T-helper 2 cell treated with Interferon-gamma antibody and Interleukin-4, amounts not matched to agents 5 μg/mL and 100 μg/mL, for 36 hours (primary cell): ENCODE measurements at regions not wholly inside any gene's neighbourhood (a gene's known extent, or its start where the extent isn't known, plus 50 kb on each side); places are given as distances from the start of the nearest gene placed in this dataset.

Source experiments
- DNase-seq: peaks from one replicate; pipeline ENCODE4 v3.0.0; 2021; ENCODE audit warnings: low spot score
- H3K27ac Mint-ChIP-seq: one replicate; pipeline ENCODE4 v1.8.0; 2021; ENCODE audit warnings: mild to moderate bottlenecking, mixed read lengths
- H3K27me3 Mint-ChIP-seq: one replicate; pipeline ENCODE4 v1.8.0; 2021; ENCODE audit warnings: low read depth, mixed read lengths
- H3K36me3 Mint-ChIP-seq: one replicate; pipeline ENCODE4 v1.8.0; 2021; ENCODE audit warnings: low read depth, mixed read lengths
- H3K4me1 Mint-ChIP-seq: one replicate; pipeline ENCODE4 v1.8.0; 2021; ENCODE audit warnings: low read depth, mixed read lengths
- H3K4me3 Mint-ChIP-seq: one replicate; pipeline ENCODE4 v1.8.0; 2022; ENCODE audit warnings: mild to moderate bottlenecking, moderate library complexity, mixed read lengths
- H3K9me3 Mint-ChIP-seq: one replicate; pipeline ENCODE4 v1.8.0; 2021; ENCODE audit warnings: mixed read lengths

GRCh38 chr9:109830545-109830944 is 50.5 kb downstream of the PALM2AKAP2 start:
- no peaks in the 10 kb centered on the region for H3K4me1 Mint-ChIP-seq
- no peak overlapping the region for H3K27ac Mint-ChIP-seq
- H3K27me3 Mint-ChIP-seq, result peaks cover 10% of the 10 kb centered on the region
- no peak for DNase-seq
- H3K9me3 Mint-ChIP-seq, result no peaks in the 10 kb centered on the region
- H3K36me3 Mint-ChIP-seq, result no peaks in the 10 kb centered on the region
- H3K4me3 Mint-ChIP-seq, result no peak overlapping the region

GRCh38 chr9:109831998-109832658 is 52.1 kb downstream of the PALM2AKAP2 start:
- H3K4me3 Mint-ChIP-seq, result no peak overlapping the region
- no peaks in the 10 kb centered on the region for H3K4me1 Mint-ChIP-seq
- no peak overlapping the region for H3K27ac Mint-ChIP-seq
- H3K27me3 Mint-ChIP-seq, result peaks cover 12% of the 10 kb centered on the region
- H3K9me3 Mint-ChIP-seq, result no peaks in the 10 kb centered on the region
- H3K36me3 Mint-ChIP-seq, result no peaks in the 10 kb centered on the region
- no peak for DNase-seq

- Mint-ChIP-seq H3K27ac (no peak overlapping the region), H3K36me3 (no peaks in the 10 kb centered on the region), H3K9me3 (no peaks in the 10 kb centered on the region), H3K4me1 (no peaks in the 10 kb centered on the region), H3K27me3 (peaks cover 16% of the 10 kb centered on the region), H3K4me3 (no peak overlapping the region)
- DNase-seq, result no peak
Observed at GRCh38 chr9:109834855-109835254, 54.9 kb downstream of the PALM2AKAP2 start.

- Mint-ChIP-seq H3K27ac (no peak overlapping the region), H3K4me3 (no peak overlapping the region), H3K36me3 (no peaks in the 10 kb centered on the region), H3K4me1 (no peaks in the 10 kb centered on the region), H3K9me3 (no peaks in the 10 kb centered on the region), H3K27me3 (peaks cover 11% of the 10 kb centered on the region)
- no peak for DNase-seq
Observed at GRCh38 chr9:109843641-109844040, 63.6 kb downstream of the PALM2AKAP2 start.

GRCh38 chr9:109845226-109845625 is 65.2 kb downstream of the PALM2AKAP2 start:
- Mint-ChIP-seq H3K36me3 (no peaks in the 10 kb centered on the region), H3K27ac (no peak overlapping the region), H3K9me3 (no peaks in the 10 kb centered on the region), H3K27me3 (peaks cover 5% of the 10 kb centered on the region), H3K4me3 (no peak overlapping the region), H3K4me1 (no peaks in the 10 kb centered on the region)
- no peak for DNase-seq

- peaks cover 7% of the 10 kb centered on the region for H3K27me3 Mint-ChIP-seq
- H3K4me1 Mint-ChIP-seq, result no peaks in the 10 kb centered on the region
- no peak for DNase-seq
- H3K9me3 Mint-ChIP-seq, result no peaks in the 10 kb centered on the region
- no peak overlapping the region for H3K27ac Mint-ChIP-seq
- no peaks in the 10 kb centered on the region for H3K36me3 Mint-ChIP-seq
- H3K4me3 Mint-ChIP-seq, result no peak overlapping the region
Observed at GRCh38 chr9:109846776-109847175, 66.8 kb downstream of the PALM2AKAP2 start.

- H3K9me3 Mint-ChIP-seq, result no peaks in the 10 kb centered on the region
- DNase-seq, result no peak
- H3K36me3 Mint-ChIP-seq, result no peaks in the 10 kb centered on the region
- no peaks in the 10 kb centered on the region for H3K4me1 Mint-ChIP-seq
- no peak overlapping the region for H3K4me3 Mint-ChIP-seq
- H3K27ac Mint-ChIP-seq, result no peak overlapping the region
- peaks cover 30% of the 10 kb centered on the region for H3K27me3 Mint-ChIP-seq
Observed at GRCh38 chr9:109852556-109852955, 72.6 kb downstream of the PALM2AKAP2 start.

- H3K27ac Mint-ChIP-seq, result no peak overlapping the region
- no peaks in the 10 kb centered on the region for H3K9me3 Mint-ChIP-seq
- peaks cover 37% of the 10 kb centered on the region for H3K27me3 Mint-ChIP-seq
- H3K4me3 Mint-ChIP-seq, result no peak overlapping the region
- DNase-seq, result no peak
- H3K36me3 Mint-ChIP-seq, result no peaks in the 10 kb centered on the region
- H3K4me1 Mint-ChIP-seq, result no peaks in the 10 kb centered on the region
Observed at GRCh38 chr9:109855540-109855939, 75.5 kb downstream of the PALM2AKAP2 start.

- H3K9me3 Mint-ChIP-seq, result no peaks in the 10 kb centered on the region
- H3K4me1 Mint-ChIP-seq, result no peaks in the 10 kb centered on the region
- no peak for DNase-seq
- H3K4me3 Mint-ChIP-seq, result no peak overlapping the region
- peaks cover 37% of the 10 kb centered on the region for H3K27me3 Mint-ChIP-seq
- H3K27ac Mint-ChIP-seq, result no peak overlapping the region
- H3K36me3 Mint-ChIP-seq, result no peaks in the 10 kb centered on the region
Observed at GRCh38 chr9:109856785-109857184, 76.8 kb downstream of the PALM2AKAP2 start.

GRCh38 chr9:109857336-109857735 is 77.3 kb downstream of the PALM2AKAP2 start:
- Mint-ChIP-seq H3K27me3 (peaks cover 34% of the 10 kb centered on the region), H3K9me3 (no peaks in the 10 kb centered on the region), H3K4me1 (no peaks in the 10 kb centered on the region), H3K4me3 (no peak overlapping the region), H3K36me3 (no peaks in the 10 kb centered on the region), H3K27ac (no peak overlapping the region)
- DNase-seq, result no peak

- DNase-seq, result no peak
Observed at GRCh38 chr9:109859447-109859846, 79.4 kb downstream of the PALM2AKAP2 start.

GRCh38 chr9:109860521-109860920 is 80.5 kb downstream of the PALM2AKAP2 start:
- Mint-ChIP-seq H3K9me3 (no peaks in the 10 kb centered on the region), H3K27ac (no peak overlapping the region)

More at GRCh38 chr9:109859447-109859846, 79.4 kb downstream of the PALM2AKAP2 start:
- H3K27ac Mint-ChIP-seq, result no peak overlapping the region
- no peaks in the 10 kb centered on the region for H3K9me3 Mint-ChIP-seq
- no peak overlapping the region for H3K4me3 Mint-ChIP-seq
- peaks cover 28% of the 10 kb centered on the region for H3K27me3 Mint-ChIP-seq
- no peaks in the 10 kb centered on the region for H3K36me3 Mint-ChIP-seq
- H3K4me1 Mint-ChIP-seq, result no peaks in the 10 kb centered on the region

GRCh38 chr9:109861499-109861898 is 81.5 kb downstream of the PALM2AKAP2 start:
- H3K36me3 Mint-ChIP-seq, result no peaks in the 10 kb centered on the region
- no peaks in the 10 kb centered on the region for H3K4me1 Mint-ChIP-seq
- peaks cover 18% of the 10 kb centered on the region for H3K27me3 Mint-ChIP-seq
- DNase-seq, result no peak
- H3K4me3 Mint-ChIP-seq, result no peak overlapping the region
- no peak overlapping the region for H3K27ac Mint-ChIP-seq
- H3K9me3 Mint-ChIP-seq, result no peaks in the 10 kb centered on the region

More at GRCh38 chr9:109860521-109860920, 80.5 kb downstream of the PALM2AKAP2 start:
- H3K4me1 Mint-ChIP-seq, result no peaks in the 10 kb centered on the region
- no peak for DNase-seq
- H3K27me3 Mint-ChIP-seq, result peaks cover 26% of the 10 kb centered on the region
- no peaks in the 10 kb centered on the region for H3K36me3 Mint-ChIP-seq
- H3K4me3 Mint-ChIP-seq, result no peak overlapping the region

GRCh38 chr9:109861918-109862317 is 81.9 kb downstream of the PALM2AKAP2 start:
- Mint-ChIP-seq H3K27ac (no peak overlapping the region), H3K4me3 (no peak overlapping the region)

GRCh38 chr9:109862452-109862851 is 82.5 kb downstream of the PALM2AKAP2 start:
- Mint-ChIP-seq H3K4me1 (no peaks in the 10 kb centered on the region), H3K36me3 (no peaks in the 10 kb centered on the region), H3K4me3 (no peak overlapping the region), H3K9me3 (no peaks in the 10 kb centered on the region), H3K27ac (no peak overlapping the region), H3K27me3 (peaks cover 14% of the 10 kb centered on the region)
- DNase-seq, result no peak

More at GRCh38 chr9:109861918-109862317, 81.9 kb downstream of the PALM2AKAP2 start:
- no peaks in the 10 kb centered on the region for H3K4me1 Mint-ChIP-seq
- no peak for DNase-seq
- H3K27me3 Mint-ChIP-seq, result peaks cover 16% of the 10 kb centered on the region
- no peaks in the 10 kb centered on the region for H3K9me3 Mint-ChIP-seq
- no peaks in the 10 kb centered on the region for H3K36me3 Mint-ChIP-seq
